Breast epithelium (tissue), 3 donors: ENCODE measurements at regions not wholly inside any gene's neighbourhood (a gene's known extent, or its start where the extent isn't known, plus 50 kb on each side); places are given as distances from the start of the nearest gene placed in this dataset.

Experiments
- POLR2A ChIP-seq: fragments of 450-650 bp; IDR thresholded peaks from one replicate; pipeline ENCODE4 v1.6.1; 2016; ENCODE audit warnings: antibody characterized with exemption, mild to moderate bottlenecking, moderate library complexity
- TF ChIP-seq, protein P1 (sequence below), 3 donors: fragments of 450-650 bp; IDR thresholded peaks; one replicate each; pipeline ENCODE4 v1.5.1; 2016 to 2017; ENCODE audit warnings: antibody characterized with exemption in 3 of 3, mild to moderate bottlenecking in 3 of 3, moderate library complexity in 3 of 3

DNA sequence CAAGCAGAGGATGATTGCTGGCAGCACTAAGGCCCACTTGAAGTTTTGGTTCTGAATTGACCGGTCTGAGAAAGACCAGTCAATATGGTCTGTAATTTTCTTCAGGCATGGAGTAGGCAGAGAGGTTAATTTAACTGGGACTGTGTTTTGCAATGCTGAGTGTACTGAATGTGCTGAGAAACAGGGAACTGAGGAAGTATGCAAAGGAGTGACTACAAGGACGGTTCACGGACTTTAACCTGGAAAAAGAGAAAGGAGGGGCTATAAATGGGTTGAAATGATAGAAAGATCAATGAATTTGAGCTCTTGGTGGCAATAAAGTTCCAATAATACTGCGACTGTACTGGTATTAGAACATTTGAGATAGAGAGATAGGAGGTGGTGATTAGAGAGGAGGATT, 84.5 kb downstream of the MAGEB17 start:
- TF ChIP-seq, protein P1, sequence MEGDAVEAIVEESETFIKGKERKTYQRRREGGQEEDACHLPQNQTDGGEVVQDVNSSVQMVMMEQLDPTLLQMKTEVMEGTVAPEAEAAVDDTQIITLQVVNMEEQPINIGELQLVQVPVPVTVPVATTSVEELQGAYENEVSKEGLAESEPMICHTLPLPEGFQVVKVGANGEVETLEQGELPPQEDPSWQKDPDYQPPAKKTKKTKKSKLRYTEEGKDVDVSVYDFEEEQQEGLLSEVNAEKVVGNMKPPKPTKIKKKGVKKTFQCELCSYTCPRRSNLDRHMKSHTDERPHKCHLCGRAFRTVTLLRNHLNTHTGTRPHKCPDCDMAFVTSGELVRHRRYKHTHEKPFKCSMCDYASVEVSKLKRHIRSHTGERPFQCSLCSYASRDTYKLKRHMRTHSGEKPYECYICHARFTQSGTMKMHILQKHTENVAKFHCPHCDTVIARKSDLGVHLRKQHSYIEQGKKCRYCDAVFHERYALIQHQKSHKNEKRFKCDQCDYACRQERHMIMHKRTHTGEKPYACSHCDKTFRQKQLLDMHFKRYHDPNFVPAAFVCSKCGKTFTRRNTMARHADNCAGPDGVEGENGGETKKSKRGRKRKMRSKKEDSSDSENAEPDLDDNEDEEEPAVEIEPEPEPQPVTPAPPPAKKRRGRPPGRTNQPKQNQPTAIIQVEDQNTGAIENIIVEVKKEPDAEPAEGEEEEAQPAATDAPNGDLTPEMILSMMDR (IDR thresholded peaks at IDR 0.05): no peak
- no peak for TF ChIP-seq POLR2A
